ENCODE measurements at regions not wholly inside any gene's neighbourhood (a gene's known extent, or its start where the extent isn't known, plus 50 kb on each side); places are given as distances from the start of the nearest gene placed in this dataset.
"Not testable (repeated sequence)": the region's sequence is repeated elsewhere in the genome, so short reads cannot be mapped to it uniquely, and the experiment has no call there.

DNA sequence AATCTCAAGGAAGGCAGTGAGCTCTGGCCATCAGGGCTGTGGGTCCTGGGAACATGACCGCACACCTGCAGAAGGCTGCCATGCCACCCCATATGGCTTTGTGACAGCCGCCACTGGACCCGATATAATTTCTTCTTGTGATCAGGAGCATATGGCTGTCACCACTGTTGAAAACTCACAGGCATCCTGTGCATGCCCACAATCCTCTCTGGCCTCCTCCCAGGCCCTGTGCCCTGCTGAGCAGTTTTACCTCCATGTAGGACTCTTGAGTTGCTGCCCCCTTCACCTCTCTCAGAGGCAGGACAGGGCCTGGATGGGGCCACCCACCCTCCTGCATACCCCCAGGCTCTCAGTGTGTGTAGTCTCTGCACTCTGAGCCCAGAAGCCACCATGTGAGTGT, 391.9 kb upstream of the AKR1E2 start:
- DNase-seq, result no peak

GRCh38 chr10:4431114-4431863, 394.7 kb upstream of the AKR1E2 start:
- peak; percentile 91 for DNase-seq

GRCh38 chr10:4429571-4429970, 396.4 kb upstream of the AKR1E2 start:
- DNase-seq, result no peak

GRCh38 chr10:4427532-4427931, 398.5 kb upstream of the AKR1E2 start:
- peak; percentile 14 for DNase-seq

GRCh38 chr10:4426866-4427265, 399.1 kb upstream of the AKR1E2 start:
- peak; percentile 20 for DNase-seq

GRCh38 chr10:4409319-4409718, 416.7 kb upstream of the AKR1E2 start:
- no peak for DNase-seq

DNA sequence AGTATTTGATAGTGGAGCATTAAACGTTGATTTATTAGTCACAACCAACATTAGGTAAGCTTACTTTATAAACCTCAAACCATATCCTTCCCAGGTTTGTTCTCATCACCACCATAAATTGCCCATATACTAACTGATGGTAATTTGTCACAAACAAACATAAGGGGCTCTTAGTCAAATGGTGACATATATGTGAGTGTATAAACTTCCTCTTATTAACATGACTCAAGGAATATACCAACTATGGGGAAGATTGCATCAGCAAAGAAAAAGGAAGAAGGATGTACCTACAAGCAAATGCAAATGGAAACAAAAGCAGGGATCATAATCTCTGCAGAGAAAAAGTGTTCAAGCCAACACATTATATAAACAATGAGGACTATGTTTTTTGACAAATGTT, 418.2 kb upstream of the AKR1E2 start:
- DNase-seq, result peak; percentile 87

DNA sequence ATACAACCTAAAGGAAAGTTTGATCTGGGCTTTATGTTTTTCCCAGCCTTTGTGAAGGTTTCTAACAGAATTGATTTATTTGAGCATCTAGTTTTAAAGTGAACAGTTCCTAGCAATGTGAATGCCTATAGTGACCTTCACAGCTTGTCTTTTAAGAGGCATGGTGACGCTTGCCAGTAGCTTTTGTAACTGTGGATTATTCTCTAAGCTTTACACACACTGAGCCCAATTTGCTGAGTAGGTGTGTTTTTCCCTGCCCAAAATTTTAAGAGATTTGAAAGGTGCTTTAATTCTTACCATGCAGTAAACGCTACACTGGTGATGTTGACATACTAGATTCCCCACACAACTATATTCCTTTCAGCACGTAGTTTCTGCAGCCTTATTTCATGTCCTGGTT, 420.2 kb upstream of the AKR1E2 start:
- DNase-seq, result no peak

DNA sequence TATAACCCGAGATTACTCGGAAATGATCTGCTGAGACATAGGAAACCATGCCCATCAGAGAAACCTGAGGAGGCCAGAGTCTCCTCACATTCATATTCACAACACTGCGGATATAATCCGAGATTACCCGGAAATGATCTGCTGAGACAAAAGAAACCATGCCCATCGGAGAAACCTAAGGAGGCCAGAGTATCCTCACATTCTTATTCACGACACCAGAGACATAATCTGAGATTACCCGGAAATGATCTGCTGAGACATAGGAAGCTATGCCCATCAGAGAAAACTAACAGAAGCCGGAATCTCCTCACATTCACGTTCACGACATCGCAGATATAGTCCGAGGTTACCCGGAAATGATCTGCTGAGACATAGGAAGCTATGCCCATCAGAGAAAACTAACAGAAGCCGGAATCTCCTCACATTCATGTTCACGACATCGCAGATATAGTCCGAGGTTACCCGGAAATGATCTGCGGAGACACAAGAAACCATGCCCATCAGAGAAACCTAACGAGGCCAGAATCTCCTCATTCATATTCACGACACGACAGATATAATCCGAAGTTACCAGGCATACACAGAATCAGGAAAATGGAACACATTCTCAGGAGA, 422.3 kb upstream of the AKR1E2 start:
- DNase-seq, result no peak

GRCh38 chr10:4401080-4401479, 424.9 kb upstream of the AKR1E2 start:
- DNase-seq, result not testable (repeated sequence)

DNA sequence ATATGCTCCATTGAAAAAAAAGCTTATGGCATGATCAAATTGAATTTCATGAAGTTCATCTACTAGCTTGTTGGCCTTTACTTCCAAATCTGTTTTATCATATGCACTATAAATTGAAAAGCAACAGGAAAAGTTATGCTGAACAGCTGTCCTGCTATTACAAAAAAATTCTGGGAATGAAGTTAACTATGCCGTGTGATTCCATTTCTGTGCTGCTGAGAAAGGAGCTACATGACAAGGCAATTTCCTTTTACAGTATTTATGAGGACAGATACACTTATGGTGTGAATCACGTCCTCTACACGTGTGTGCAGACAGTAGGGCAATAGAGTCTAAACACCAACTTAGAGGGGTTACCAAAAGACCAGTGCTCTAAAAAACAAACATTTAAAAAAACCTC, 426.5 kb upstream of the AKR1E2 start:
- DNase-seq, result peak; percentile 85

- no peak for DNase-seq
These were observed 427.4 kb upstream of the AKR1E2 start for GRCh38 chr10:4398602-4399001.

DNA sequence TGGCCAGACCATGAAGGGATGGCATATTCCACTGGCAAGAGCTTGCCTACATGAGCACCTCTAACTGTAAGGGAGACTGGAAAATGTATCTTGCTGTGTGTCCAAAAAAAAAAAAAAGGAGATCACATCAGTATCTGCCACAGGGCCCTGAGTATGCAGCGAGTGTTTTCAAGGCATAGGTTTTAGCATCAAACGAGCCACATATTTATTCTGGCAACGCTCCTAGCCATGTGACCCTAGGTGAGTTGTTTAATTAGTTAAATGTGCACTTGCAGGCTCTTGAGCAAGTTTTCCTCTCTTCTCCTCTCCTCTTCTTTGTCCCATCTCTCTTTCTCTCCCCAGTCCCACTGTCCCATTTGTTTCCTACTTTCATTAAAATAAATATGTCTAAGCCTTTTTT, 428.7 kb upstream of the AKR1E2 start:
- DNase-seq, result no peak

- DNase-seq, result no peak
These were observed 429.4 kb upstream of the AKR1E2 start for GRCh38 chr10:4396401-4397283.

DNA sequence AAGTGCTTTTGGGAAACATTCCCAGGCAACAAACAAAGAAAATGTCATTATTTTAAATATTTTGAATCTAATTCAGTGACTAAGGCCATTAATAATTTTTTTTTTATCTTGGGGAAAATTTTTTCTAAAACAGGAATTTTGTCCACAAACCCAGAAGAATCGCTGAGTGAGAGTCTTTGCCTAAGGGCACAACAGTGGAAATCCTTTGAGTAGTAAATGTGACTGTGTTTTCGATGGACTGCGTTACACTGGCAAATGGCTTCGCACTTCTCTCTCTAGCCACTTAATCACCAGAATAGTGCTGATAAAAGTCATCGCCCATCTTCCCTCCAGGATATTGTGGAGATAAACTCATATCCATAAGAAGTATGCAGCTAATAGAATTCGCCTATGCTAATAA, 430.3 kb upstream of the AKR1E2 start:
- DNase-seq, result no peak

GRCh38 chr10:4394455-4394854, 431.6 kb upstream of the AKR1E2 start:
- not testable (repeated sequence) for DNase-seq

DNA sequence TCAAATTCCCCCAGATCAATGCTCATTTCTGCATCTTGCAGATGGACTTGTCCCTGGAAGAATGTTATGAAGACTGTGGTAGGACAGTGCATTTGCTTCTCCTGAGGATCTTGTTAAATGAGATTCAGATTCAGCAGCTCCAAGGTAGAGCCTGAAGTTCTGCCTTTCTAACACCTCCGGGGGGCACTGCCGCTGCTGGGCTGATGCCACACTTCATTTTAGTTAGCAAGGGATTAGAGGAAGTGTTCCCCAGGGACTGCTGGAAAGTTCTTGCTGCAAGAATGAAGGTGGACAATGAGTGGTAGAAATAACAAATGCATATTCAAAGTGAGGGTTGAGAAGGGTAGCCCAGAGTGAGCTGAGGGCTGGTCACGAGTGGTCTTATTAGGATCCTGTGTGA, 434.3 kb upstream of the AKR1E2 start:
- DNase-seq, result no peak

DNA sequence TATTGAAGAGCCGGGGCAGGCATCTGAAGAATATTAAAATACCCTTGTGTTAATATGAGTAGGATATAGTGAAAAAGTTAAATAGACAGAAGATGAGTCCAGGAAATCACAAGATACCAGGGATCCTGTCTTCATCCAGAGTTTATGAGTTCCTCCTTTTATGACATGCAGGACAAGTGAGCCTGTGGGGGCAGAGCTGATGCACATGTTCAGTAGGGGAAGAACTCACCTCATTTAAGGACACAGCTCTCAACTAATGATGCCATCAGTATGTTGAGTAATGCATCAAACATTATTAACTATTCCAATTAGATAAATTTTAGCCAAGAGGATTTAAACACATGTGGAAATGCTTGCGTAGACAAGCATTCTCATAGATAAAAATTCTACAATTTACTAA, 435.8 kb upstream of the AKR1E2 start:
- DNase-seq, result no peak

DNA sequence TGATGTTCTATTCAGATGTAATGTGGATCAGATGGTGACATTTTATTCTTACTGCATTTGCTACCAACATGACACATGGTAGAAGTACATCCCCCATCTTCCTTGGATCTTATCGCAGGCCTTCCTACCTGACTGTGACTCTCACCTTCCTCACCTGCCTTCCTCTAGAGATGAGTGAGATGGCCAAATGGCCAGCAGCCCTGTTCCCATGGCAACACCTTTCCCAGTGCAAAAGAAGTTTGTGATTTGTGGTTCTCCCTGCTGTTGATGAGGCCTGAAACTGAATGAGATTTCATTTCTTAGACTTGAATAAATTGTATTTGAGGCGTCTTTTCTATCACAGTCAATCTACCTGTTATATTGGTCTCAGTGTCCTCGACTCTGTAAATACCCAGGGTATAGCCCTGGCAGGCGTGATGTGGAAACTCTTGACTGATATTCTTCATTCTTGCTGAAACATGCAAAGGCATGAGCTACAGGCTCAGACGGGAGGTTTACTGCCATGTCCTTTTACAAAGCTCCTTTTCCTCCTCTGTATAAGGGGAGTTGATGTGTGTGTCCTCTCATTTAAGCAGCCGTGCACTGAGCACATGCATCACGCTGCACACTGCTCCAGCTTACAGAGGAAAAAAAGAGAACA, 440.7 kb upstream of the AKR1E2 start:
- DNase-seq, result no peak

- peak; percentile 70 for DNase-seq
These were observed 441.8 kb upstream of the AKR1E2 start for GRCh38 chr10:4384245-4384644.

DNA sequence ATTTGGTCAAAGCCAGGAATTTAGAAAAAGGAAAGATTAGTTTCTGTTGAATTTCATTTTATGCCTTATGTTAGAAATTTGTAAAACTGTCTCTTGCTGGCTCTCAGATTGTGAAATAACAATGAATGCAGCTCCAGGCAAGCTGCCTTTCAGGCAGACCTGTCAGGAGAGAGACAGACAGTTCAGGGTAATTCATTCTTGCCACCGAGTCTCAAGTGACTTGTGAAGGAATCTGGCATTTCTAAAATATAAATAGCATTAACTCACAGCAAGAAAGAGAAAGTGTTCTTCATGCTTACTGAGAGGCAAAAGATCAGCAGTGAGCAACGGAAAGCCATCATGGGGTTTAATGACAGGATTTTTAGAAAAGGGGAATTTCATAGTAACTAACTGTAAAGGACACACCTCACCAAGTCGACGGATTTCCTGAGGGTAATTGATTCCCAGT, 442.3 kb upstream of the AKR1E2 start:
- no peak for DNase-seq

- DNase-seq, result peak; percentile 27
These were observed 443.2 kb upstream of the AKR1E2 start for GRCh38 chr10:4382811-4383210.

GRCh38 chr10:4373612-4374011, 452.4 kb upstream of the AKR1E2 start:
- DNase-seq, result no peak

Measured in fibroblast of skin of right quadriceps (primary cell).